Loucy (cell line): ENCODE measurements at regions not wholly inside any gene's neighbourhood (a gene's known extent, or its start where the extent isn't known, plus 50 kb on each side); places are given as distances from the start of the nearest gene placed in this dataset.

Experiments used
- CTCF ChIP-seq: fragments of 200-600 bp; sonication (generic); conservative IDR thresholded peaks from 2 replicates; pipeline ENCODE4 v1.5.1; 2014; ENCODE audit warnings: mild to moderate bottlenecking, antibody characterized with exemption, low read length
- EZH2phosphoT487 ChIP-seq: fragments of 200-600 bp; IDR thresholded peaks from 2 replicates; pipeline ENCODE4 v1.6.1; 2018; ENCODE audit warnings: antibody characterized with exemption, mild to moderate bottlenecking, moderate library complexity, borderline replicate concordance

- TF ChIP-seq EZH2phosphoT487 = no peak
- TF ChIP-seq CTCF = no peak
Measured at GRCh38 chr5:12204761-12205160, 300.5 kb upstream of the CTNND2 start.
